ENCODE measurements at regions not wholly inside any gene's neighbourhood (a gene's known extent, or its start where the extent isn't known, plus 50 kb on each side); places are given as distances from the start of the nearest gene placed in this dataset.

GRCh38 chr12:84072961-84073360 is 839.6 kb downstream of the SLC6A15 start:
- Histone ChIP-seq H3K9me3 (ENCODE audit: low read length) (no peaks in the 10 kb centered on the region), H3K27ac (ENCODE audit: low read depth, low read length, poor library complexity, severe bottlenecking) (no peak overlapping the region), H3K9me2 (ENCODE audit: low read depth, low read length) (no peaks in the 10 kb centered on the region), H3K4me3 (ENCODE audit: low read depth, low read length, poor library complexity, severe bottlenecking) (no peak overlapping the region), H3K4me2 (ENCODE audit: low read length) (no peak overlapping the region), H3F3A (ENCODE audit: insufficient read depth, low read length) (no peaks in the 10 kb centered on the region), H3K36me3 (ENCODE audit: insufficient read depth, low read length) (no peaks in the 10 kb centered on the region), H3K79me2 (ENCODE audit: insufficient read depth, low read length) (no peaks in the 10 kb centered on the region), H4K20me1 (ENCODE audit: insufficient read depth, low read length) (no peaks in the 10 kb centered on the region), H2AFZ (ENCODE audit: low read length) (no peak overlapping the region), H3K9ac (ENCODE audit: low read length) (no peak overlapping the region), H3K4me1 (ENCODE audit: insufficient read depth, low read length, severe bottlenecking) (no peaks in the 10 kb centered on the region), H3K27me3 (ENCODE audit: insufficient read depth, low read length) (no peaks in the 10 kb centered on the region)
- TF ChIP-seq EZH2 (IDR thresholded peaks at IDR 0.05; ENCODE audit: borderline replicate concordance, low read length) (no peak), CTCF (IDR thresholded peaks at IDR 0.05; ENCODE audit: low read length) (no peak)

- Histone ChIP-seq H3F3A (ENCODE audit: insufficient read depth, low read length) (no peaks in the 10 kb centered on the region), H4K20me1 (ENCODE audit: insufficient read depth, low read length) (no peaks in the 10 kb centered on the region), H3K9me2 (ENCODE audit: low read depth, low read length) (no peaks in the 10 kb centered on the region), H3K79me2 (ENCODE audit: insufficient read depth, low read length) (no peaks in the 10 kb centered on the region), H3K27me3 (ENCODE audit: insufficient read depth, low read length) (no peaks in the 10 kb centered on the region), H3K27ac (ENCODE audit: low read depth, low read length, poor library complexity, severe bottlenecking) (no peak overlapping the region), H3K36me3 (ENCODE audit: insufficient read depth, low read length) (no peaks in the 10 kb centered on the region), H3K4me2 (ENCODE audit: low read length) (no peak overlapping the region), H3K9me3 (ENCODE audit: low read length) (no peaks in the 10 kb centered on the region), H3K4me1 (ENCODE audit: insufficient read depth, low read length, severe bottlenecking) (no peaks in the 10 kb centered on the region), H2AFZ (ENCODE audit: low read length) (no peak overlapping the region), H3K4me3 (ENCODE audit: low read depth, low read length, poor library complexity, severe bottlenecking) (no peak overlapping the region), H3K9ac (ENCODE audit: low read length) (no peak overlapping the region)
- TF ChIP-seq EZH2 (IDR thresholded peaks at IDR 0.05; ENCODE audit: borderline replicate concordance, low read length) (no peak), CTCF (IDR thresholded peaks at IDR 0.05; ENCODE audit: low read length) (no peak)
Observed at GRCh38 chr12:84070292-84070691, 842.3 kb downstream of the SLC6A15 start.

GRCh38 chr12:84069699-84070098 is 842.9 kb downstream of the SLC6A15 start:
- H3K4me1 ChIP-seq (ENCODE audit: insufficient read depth, low read length, severe bottlenecking), result no peaks in the 10 kb centered on the region
- H2AFZ ChIP-seq (ENCODE audit: low read length), result no peak overlapping the region
- no peaks in the 10 kb centered on the region for H3F3A ChIP-seq (ENCODE audit: insufficient read depth, low read length)
- H4K20me1 ChIP-seq (ENCODE audit: insufficient read depth, low read length), result no peaks in the 10 kb centered on the region
- H3K27ac ChIP-seq (ENCODE audit: low read depth, low read length, poor library complexity, severe bottlenecking), result no peak overlapping the region
- H3K27me3 ChIP-seq (ENCODE audit: insufficient read depth, low read length), result no peaks in the 10 kb centered on the region
- H3K9me3 ChIP-seq (ENCODE audit: low read length), result no peaks in the 10 kb centered on the region
- no peak overlapping the region for H3K4me3 ChIP-seq (ENCODE audit: low read depth, low read length, poor library complexity, severe bottlenecking)
- no peak overlapping the region for H3K4me2 ChIP-seq (ENCODE audit: low read length)
- no peak overlapping the region for H3K9ac ChIP-seq (ENCODE audit: low read length)
- no peak for TF ChIP-seq CTCF (IDR thresholded peaks at IDR 0.05; ENCODE audit: low read length)
- TF ChIP-seq EZH2 (IDR thresholded peaks at IDR 0.05; ENCODE audit: borderline replicate concordance, low read length), result no peak
- H3K36me3 ChIP-seq (ENCODE audit: insufficient read depth, low read length), result no peaks in the 10 kb centered on the region
- H3K79me2 ChIP-seq (ENCODE audit: insufficient read depth, low read length), result no peaks in the 10 kb centered on the region
- H3K9me2 ChIP-seq (ENCODE audit: low read depth, low read length), result no peaks in the 10 kb centered on the region
